GM12872 (cell line): ENCODE measurements at regions not wholly inside any gene's neighbourhood (a gene's known extent, or its start where the extent isn't known, plus 50 kb on each side); places are given as distances from the start of the nearest gene placed in this dataset.

Experiments
- TF ChIP-seq, protein P1 (sequence below): IDR thresholded peaks from 3 replicates; pipeline ENCODE4 v1.5.1; 2011; ENCODE audit warnings: low read depth, mild to moderate bottlenecking, low read length, moderate library complexity; ENCODE audit not compliant: insufficient read depth

- TF ChIP-seq, protein P1, sequence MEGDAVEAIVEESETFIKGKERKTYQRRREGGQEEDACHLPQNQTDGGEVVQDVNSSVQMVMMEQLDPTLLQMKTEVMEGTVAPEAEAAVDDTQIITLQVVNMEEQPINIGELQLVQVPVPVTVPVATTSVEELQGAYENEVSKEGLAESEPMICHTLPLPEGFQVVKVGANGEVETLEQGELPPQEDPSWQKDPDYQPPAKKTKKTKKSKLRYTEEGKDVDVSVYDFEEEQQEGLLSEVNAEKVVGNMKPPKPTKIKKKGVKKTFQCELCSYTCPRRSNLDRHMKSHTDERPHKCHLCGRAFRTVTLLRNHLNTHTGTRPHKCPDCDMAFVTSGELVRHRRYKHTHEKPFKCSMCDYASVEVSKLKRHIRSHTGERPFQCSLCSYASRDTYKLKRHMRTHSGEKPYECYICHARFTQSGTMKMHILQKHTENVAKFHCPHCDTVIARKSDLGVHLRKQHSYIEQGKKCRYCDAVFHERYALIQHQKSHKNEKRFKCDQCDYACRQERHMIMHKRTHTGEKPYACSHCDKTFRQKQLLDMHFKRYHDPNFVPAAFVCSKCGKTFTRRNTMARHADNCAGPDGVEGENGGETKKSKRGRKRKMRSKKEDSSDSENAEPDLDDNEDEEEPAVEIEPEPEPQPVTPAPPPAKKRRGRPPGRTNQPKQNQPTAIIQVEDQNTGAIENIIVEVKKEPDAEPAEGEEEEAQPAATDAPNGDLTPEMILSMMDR, result no peak
These were observed 690.6 kb upstream of the SLC8A1 start for GRCh38 chr2:41142478-41142877.

- TF ChIP-seq, protein P1, result no peak
These were observed 693.2 kb upstream of the SLC8A1 start for GRCh38 chr2:41145066-41145465.

DNA sequence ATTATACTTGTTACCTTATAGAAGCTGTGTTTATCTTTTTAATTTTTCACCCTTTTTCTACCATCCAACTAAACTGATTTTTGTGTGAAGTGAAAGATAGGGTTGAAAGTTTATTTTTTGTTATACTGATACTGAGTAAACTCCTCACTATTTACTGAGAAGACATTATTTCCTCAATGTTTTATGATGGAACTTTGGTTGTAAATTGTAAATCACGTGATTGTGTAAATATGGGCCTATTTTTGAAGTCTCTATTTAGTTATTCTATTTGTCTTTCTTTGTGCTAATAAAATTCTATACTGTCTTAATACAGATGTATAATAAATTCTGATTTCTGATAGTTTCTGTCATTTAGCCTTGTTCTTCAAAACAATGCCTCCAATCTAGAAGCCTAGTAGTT lies 697.2 kb upstream of the SLC8A1 start:
- TF ChIP-seq, protein P1, result no peak

GRCh38 chr2:41151746-41152145 lies 699.9 kb upstream of the SLC8A1 start:
- TF ChIP-seq, protein P1, result no peak

DNA sequence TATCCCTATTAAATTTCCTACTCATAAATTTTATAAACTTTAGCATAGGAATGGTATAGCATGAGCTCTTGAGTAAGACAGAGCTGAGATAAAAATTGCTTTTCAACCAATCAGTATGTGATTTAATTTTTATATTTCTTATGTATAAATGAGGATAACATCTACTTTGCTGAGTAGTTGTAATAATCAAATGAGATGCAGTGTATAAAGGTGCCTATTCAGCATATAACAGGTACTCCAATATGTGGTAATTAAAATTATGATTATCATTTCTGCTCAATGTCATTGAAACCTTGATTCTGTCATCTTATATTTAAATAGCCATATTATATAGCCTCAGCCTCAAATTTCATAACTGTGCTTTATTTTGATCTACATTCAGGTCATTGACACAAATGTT lies 700.4 kb upstream of the SLC8A1 start:
- TF ChIP-seq, protein P1, result no peak

DNA sequence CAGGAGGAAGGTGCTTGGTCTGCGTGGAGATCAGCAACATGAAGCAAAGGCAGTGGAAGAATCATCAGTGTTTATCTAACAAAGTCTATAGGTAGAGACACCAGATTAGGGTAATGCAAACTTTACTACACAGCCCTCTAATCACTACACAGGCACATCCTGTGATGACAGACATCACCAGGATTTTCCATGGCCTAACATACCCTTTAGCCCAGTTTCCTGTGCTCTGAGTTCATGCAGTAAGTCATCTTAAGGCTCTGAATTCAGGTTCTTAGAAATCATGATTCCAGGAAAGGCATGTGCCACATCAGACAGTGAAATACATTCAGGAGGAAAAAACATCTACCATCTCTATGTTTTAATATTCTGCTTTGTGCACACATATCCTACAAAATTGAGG lies 708.5 kb upstream of the SLC8A1 start:
- TF ChIP-seq, protein P1, result no peak

DNA sequence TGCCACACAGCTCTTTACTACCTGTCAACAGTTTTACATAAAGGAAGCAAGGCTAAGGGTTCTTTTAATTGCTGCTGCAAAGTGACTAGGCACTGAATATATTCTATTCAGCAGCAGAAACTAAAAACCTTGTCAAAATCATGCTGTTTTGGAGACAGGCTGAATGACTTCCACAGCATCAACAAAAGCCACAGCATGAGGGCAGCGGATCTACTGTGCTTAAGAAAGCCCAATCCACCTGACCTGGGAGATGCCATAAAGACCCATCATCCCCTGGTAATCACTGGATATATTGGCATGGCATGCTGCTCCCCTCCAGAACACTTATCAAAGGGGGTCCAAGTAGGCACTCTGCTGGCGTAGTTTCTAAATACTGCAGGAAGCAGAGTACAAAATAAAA lies 715.1 kb upstream of the SLC8A1 start:
- TF ChIP-seq, protein P1, result no peak

GRCh38 chr2:41169744-41170143 lies 717.9 kb upstream of the SLC8A1 start:
- TF ChIP-seq, protein P1, result no peak
